Muscle layer of colon (tissue), 2 donors: ENCODE measurements at regions not wholly inside any gene's neighbourhood (a gene's known extent, or its start where the extent isn't known, plus 50 kb on each side); places are given as distances from the start of the nearest gene placed in this dataset.
A peak's percentile ranks its signal among the peaks of the same experiment; 100 is the strongest.
"Not testable (repeated sequence)": the region's sequence is repeated elsewhere in the genome, so short reads cannot be mapped to it uniquely, and the experiment has no call there.

ENCODE experiments used
- H3K27ac ChIP-seq: one replicate; pipeline ENCODE4 v1.7.0; 2013; ENCODE audit warnings: low read depth, mild to moderate bottlenecking, low read length, moderate library complexity
- H3K27me3 ChIP-seq, 2 donors: one replicate each; pipeline ENCODE4 v1.7.0; 2013; ENCODE audit warnings: low read length in 2 of 2, mild to moderate bottlenecking in 2 of 2; ENCODE audit not compliant: insufficient read depth in 2 of 2, control insufficient read depth in 1 of 2
- H3K36me3 ChIP-seq: one replicate; pipeline ENCODE4 v1.7.0; 2013; ENCODE audit warnings: mild to moderate bottlenecking, low read length; ENCODE audit not compliant: insufficient read depth
- H3K4me1 ChIP-seq: one replicate; pipeline ENCODE4 v1.7.0; 2013; ENCODE audit warnings: mild to moderate bottlenecking, low read length; ENCODE audit not compliant: insufficient read depth
- H3K4me3 ChIP-seq, 2 donors: one replicate each; pipeline ENCODE4 v1.7.0; 2013; ENCODE audit warnings: low read length in 2 of 2, low read depth in 1 of 2, mild to moderate bottlenecking in 1 of 2, moderate library complexity in 1 of 2
- H3K9ac ChIP-seq: one replicate; pipeline ENCODE4 v1.7.0; 2013; ENCODE audit warnings: low read length
- H3K9me3 ChIP-seq: one replicate; pipeline ENCODE4 v1.7.0; 2013; ENCODE audit warnings: mild to moderate bottlenecking, low read length
- donor health status: abdominal sarcoma.
- donor health status: Adenocarcinoma of cecum.

DNA sequence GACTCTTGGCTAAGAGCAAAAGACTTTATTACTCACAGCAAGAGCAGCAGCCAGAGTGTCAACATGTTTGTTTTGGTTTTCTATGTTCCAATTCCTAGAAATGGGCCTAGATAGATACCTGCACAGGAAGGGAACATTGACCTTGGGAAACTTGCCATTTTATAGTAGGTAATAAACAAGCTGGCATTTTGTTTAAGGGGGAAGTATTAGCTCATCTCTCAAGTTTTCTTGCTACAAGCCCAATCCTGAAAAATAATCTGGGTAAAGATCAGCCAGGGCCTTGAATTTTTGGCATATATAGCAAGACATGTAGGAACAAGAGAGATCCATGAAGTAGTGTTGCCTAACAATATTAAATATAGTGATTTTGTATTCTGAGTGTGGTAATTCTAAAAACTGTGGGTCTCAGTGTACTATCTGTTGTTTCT is 51.4 kb upstream of the RGL1 start:
- Histone ChIP-seq H3K27me3 (no peaks in the 10 kb centered on the region), H3K9ac (no peak overlapping the region), H3K9me3 (no peaks in the 10 kb centered on the region), H3K4me1 (no peaks in the 10 kb centered on the region), H3K4me3 (no peak overlapping the region), H3K36me3 (no peaks in the 10 kb centered on the region), H3K27ac (no peak overlapping the region)

GRCh38 chr1:183744132-183744913 is 60.6 kb upstream of the RGL1 start:
- Histone ChIP-seq H3K9ac (no peak overlapping the region), H3K4me3 (no peak overlapping the region), H3K9me3 (no peaks in the 10 kb centered on the region), H3K36me3 (no peaks in the 10 kb centered on the region), H3K4me1 (no peaks in the 10 kb centered on the region), H3K27me3 (no peaks in the 10 kb centered on the region), H3K27ac (no peak overlapping the region)

DNA sequence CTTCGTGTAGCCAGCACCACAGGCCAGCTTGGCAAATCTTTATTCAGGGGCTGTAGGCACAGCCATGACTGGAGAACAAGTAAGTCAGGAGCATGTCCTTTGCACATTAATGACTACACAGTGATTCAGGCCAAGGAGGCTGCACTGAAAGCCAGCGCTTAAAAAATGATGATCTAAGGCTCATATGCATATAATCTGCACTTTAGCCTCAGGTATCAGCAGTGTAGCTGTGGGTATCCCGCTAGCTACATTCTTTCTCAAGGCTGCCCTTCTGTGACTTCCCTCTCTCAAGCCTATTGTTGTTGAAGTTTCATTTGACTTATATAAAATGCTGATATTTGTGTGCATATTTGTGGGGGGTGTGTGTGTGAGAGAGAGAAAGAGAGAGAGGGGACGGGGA is 62.6 kb upstream of the RGL1 start:
- Histone ChIP-seq H3K4me1 (no peaks in the 10 kb centered on the region), H3K4me3 (no peak overlapping the region), H3K36me3 (no peaks in the 10 kb centered on the region), H3K27ac (no peak overlapping the region), H3K9ac (no peak overlapping the region), H3K9me3 (no peaks in the 10 kb centered on the region), H3K27me3 (no peaks in the 10 kb centered on the region)

GRCh38 chr1:183739741-183740271 is 65.1 kb upstream of the RGL1 start:
- Histone ChIP-seq H3K9me3 (no peaks in the 10 kb centered on the region), H3K9ac (no peak overlapping the region), H3K4me3 (no peak overlapping the region), H3K27me3 (no peaks in the 10 kb centered on the region), H3K27ac (no peak overlapping the region), H3K4me1 (peaks cover 9% of the 10 kb centered on the region), H3K36me3 (no peaks in the 10 kb centered on the region)

GRCh38 chr1:183739082-183739481 is 65.8 kb upstream of the RGL1 start:
- H3K27me3 ChIP-seq, result no peaks in the 10 kb centered on the region
- H3K9me3 ChIP-seq, result no peaks in the 10 kb centered on the region
- H3K36me3 ChIP-seq, result no peaks in the 10 kb centered on the region
- no peak overlapping the region for H3K4me3 ChIP-seq
- peaks cover 16% of the 10 kb centered on the region for H3K4me1 ChIP-seq
- no peak overlapping the region for H3K9ac ChIP-seq
- no peak overlapping the region for H3K27ac ChIP-seq

DNA sequence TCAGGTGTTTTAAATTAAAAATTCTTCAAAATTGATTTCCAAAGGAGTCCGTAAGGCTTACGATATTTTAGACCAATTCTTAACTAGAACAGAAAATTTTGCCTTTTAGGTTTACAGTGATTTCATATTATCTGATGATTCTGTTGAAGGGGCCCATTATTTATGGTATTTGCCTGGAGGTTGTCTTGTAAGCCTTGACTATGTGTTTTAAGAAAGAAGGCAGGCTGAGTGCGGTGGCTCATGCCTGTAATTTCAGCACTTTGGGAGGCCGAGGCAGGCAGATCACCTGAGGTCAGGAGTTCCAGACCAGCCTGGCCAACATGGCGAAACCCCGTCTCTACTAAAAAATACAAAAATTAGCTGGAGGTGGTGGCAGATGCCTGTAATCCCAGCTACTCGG is 67.0 kb upstream of the RGL1 start:
- H3K27me3 ChIP-seq, result not testable (repeated sequence)

DNA sequence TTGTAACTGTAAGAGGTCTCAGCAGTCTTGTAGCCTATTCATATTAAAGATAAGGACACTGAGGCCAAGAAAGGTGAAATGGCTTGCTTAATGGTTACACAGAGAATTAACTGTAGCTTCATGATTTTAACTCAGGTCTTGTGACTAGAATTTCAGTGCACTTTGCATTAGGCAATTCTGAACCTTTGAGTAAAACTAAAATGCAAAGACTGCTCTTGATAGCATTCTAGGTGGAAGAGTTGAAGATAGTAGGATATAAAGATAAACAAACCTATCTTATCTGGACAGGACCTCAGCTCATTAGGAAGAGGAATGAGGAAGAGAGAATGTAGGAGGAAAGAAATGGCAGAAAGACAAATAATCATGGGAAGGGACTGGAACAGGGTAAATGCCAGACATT is 68.6 kb upstream of the RGL1 start:
- H3K9ac ChIP-seq, result no peak overlapping the region
- no peaks in the 10 kb centered on the region for H3K9me3 ChIP-seq
- peaks cover 24% of the 10 kb centered on the region for H3K4me1 ChIP-seq
- no peaks in the 10 kb centered on the region for H3K36me3 ChIP-seq
- H3K4me3 ChIP-seq, result no peak overlapping the region
- no peak overlapping the region for H3K27ac ChIP-seq
- no peaks in the 10 kb centered on the region for H3K27me3 ChIP-seq

More for the DNA sequence above, 67.0 kb upstream of the RGL1 start:
- not testable (repeated sequence) for H3K9me3 ChIP-seq, H3K9ac ChIP-seq, H3K36me3 ChIP-seq, H3K27ac ChIP-seq, H3K4me3 ChIP-seq
- peaks cover 24% of the 10 kb centered on the region for H3K4me1 ChIP-seq

- Histone ChIP-seq H3K27ac (peak overlapping the region; percentile 19), H3K4me1 (peaks cover 24% of the 10 kb centered on the region)
Observed at GRCh38 chr1:183735069-183735860, 69.7 kb upstream of the RGL1 start.

GRCh38 chr1:183734543-183735036 is 70.3 kb upstream of the RGL1 start:
- Histone ChIP-seq H3K4me1 (peaks cover 24% of the 10 kb centered on the region), H3K9ac (no peak overlapping the region), H3K9me3 (no peaks in the 10 kb centered on the region), H3K36me3 (no peaks in the 10 kb centered on the region), H3K27me3 (no peaks in the 10 kb centered on the region), H3K27ac (peak overlapping the region; percentile 19), H3K4me3 (no peak overlapping the region)

More at GRCh38 chr1:183735069-183735860, 69.7 kb upstream of the RGL1 start:
- Histone ChIP-seq H3K9me3 (no peaks in the 10 kb centered on the region), H3K27me3 (no peaks in the 10 kb centered on the region), H3K9ac (no peak overlapping the region), H3K36me3 (no peaks in the 10 kb centered on the region), H3K4me3 (no peak overlapping the region)

GRCh38 chr1:183733715-183734114 is 71.2 kb upstream of the RGL1 start:
- no peaks in the 10 kb centered on the region for H3K36me3 ChIP-seq
- H3K9me3 ChIP-seq, result no peaks in the 10 kb centered on the region
- H3K9ac ChIP-seq, result no peak overlapping the region
- H3K27ac ChIP-seq, result no peak overlapping the region
- peaks cover 24% of the 10 kb centered on the region for H3K4me1 ChIP-seq
- no peaks in the 10 kb centered on the region for H3K27me3 ChIP-seq
- H3K4me3 ChIP-seq, result no peak overlapping the region

- Histone ChIP-seq H3K9me3 (no peaks in the 10 kb centered on the region), H3K4me3 (no peak overlapping the region)
Observed at GRCh38 chr1:183732236-183732880, 72.6 kb upstream of the RGL1 start.

More at GRCh38 chr1:183732236-183732880, 72.6 kb upstream of the RGL1 start:
- Histone ChIP-seq H3K9ac (no peak overlapping the region), H3K27ac (no peak overlapping the region), H3K36me3 (no peaks in the 10 kb centered on the region), H3K4me1 (peaks cover 24% of the 10 kb centered on the region), H3K27me3 (no peaks in the 10 kb centered on the region)
